GM23248 (cell line): ENCODE measurements at regions not wholly inside any gene's neighbourhood (a gene's known extent, or its start where the extent isn't known, plus 50 kb on each side); places are given as distances from the start of the nearest gene placed in this dataset.

Source experiments
- EZH2 ChIP-seq: fragments of 200-600 bp; sonication (generic); IDR thresholded peaks from 2 replicates; pipeline ENCODE4 v1.6.1; 2018; ENCODE audit warnings: antibody characterized with exemption, mild to moderate bottlenecking; ENCODE audit not compliant: insufficient read depth, poor library complexity, severe bottlenecking
- EZH2phosphoT487 ChIP-seq: fragments of 200-600 bp; sonication (generic); IDR thresholded peaks from 2 replicates; pipeline ENCODE4 v1.6.1; 2018; ENCODE audit warnings: antibody characterized with exemption, moderate library complexity, mild to moderate bottlenecking, low read depth; ENCODE audit not compliant: insufficient read depth

DNA sequence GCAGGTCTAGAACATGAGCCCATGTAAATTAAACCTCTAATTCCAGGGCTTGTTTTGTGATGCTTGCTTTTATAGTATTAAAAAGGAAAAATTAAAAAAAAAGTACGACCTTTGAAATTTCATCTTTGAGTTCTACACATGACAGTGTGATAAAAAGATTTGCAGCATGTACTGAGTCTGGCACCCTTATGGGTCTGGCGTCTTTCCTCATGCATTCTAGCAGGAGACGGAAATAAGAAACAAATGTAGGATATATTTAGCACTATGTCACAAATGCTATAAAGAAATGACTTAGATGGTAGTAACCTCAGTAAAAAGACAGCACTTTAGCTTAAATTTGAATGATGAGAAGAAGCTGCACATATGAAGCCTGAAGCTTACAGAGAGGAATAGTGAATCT, 1474.3 kb upstream of the CDH6 start:
- TF ChIP-seq EZH2phosphoT487, result no peak
- no peak for TF ChIP-seq EZH2
